AG04450 (cell line): ENCODE measurements at regions not wholly inside any gene's neighbourhood (a gene's known extent, or its start where the extent isn't known, plus 50 kb on each side); places are given as distances from the start of the nearest gene placed in this dataset.

Source experiments
- CTCF ChIA-PET: fragments of 300-600, 350-600 bp; formaldehyde crosslinking; extraction: SDS; loops from one replicate; lab custom pipeline; 2022; ENCODE audit warnings: antibody characterized with exemption, inconsistent platforms; lab: Charles Lee
- POLR2A ChIA-PET: fragments of 350-600 bp; formaldehyde crosslinking; extraction: SDS; loops from one replicate; lab custom pipeline; 2021; ENCODE audit warnings: antibody characterized with exemption, inconsistent platforms; lab: Yijun Ruan, JAX
- DNase-seq: peaks from one replicate; pipeline ENCODE4 v3.0.0-alpha.2; 2011; ENCODE audit warnings: low read depth, low spot score
- H3K27ac ChIP-seq: one replicate; pipeline ENCODE4 v1.5.1; 2012; ENCODE audit warnings: low read depth, low read length, control low read depth
- H3K27me3 ChIP-seq: one replicate; pipeline ENCODE4 v1.6.0; 2012; ENCODE audit warnings: low read length; ENCODE audit not compliant: control insufficient read depth, insufficient read depth
- H3K4me3 ChIP-seq: 2 replicates; pipeline ENCODE4 v1.5.1; 2011; ENCODE audit warnings: mild to moderate bottlenecking, low read depth, low read length, control low read depth
- H3K9me3 ChIP-seq: 2 replicates; pipeline ENCODE4 v1.5.1; 2012; ENCODE audit warnings: low read length; ENCODE audit not compliant: control insufficient read depth, insufficient read depth
- TF ChIP-seq, protein P1 (sequence below): IDR thresholded peaks from 2 replicates; pipeline ENCODE4 v1.5.1; 2011; ENCODE audit warnings: low read depth, low read length, control low read depth, inconsistent platforms

- TF ChIP-seq, protein P1, sequence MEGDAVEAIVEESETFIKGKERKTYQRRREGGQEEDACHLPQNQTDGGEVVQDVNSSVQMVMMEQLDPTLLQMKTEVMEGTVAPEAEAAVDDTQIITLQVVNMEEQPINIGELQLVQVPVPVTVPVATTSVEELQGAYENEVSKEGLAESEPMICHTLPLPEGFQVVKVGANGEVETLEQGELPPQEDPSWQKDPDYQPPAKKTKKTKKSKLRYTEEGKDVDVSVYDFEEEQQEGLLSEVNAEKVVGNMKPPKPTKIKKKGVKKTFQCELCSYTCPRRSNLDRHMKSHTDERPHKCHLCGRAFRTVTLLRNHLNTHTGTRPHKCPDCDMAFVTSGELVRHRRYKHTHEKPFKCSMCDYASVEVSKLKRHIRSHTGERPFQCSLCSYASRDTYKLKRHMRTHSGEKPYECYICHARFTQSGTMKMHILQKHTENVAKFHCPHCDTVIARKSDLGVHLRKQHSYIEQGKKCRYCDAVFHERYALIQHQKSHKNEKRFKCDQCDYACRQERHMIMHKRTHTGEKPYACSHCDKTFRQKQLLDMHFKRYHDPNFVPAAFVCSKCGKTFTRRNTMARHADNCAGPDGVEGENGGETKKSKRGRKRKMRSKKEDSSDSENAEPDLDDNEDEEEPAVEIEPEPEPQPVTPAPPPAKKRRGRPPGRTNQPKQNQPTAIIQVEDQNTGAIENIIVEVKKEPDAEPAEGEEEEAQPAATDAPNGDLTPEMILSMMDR: no peak
- CTCF ChIA-PET: no interaction called here
- H3K27me3 ChIP-seq: no peaks in the 10 kb centered on the region
Observed at GRCh38 chr2:188119112-188119838, 172.4 kb upstream of the GULP1 start.

GRCh38 chr2:188122985-188123384 lies 168.7 kb upstream of the GULP1 start:
- DNase-seq: no peak

More at GRCh38 chr2:188119112-188119838, 172.4 kb upstream of the GULP1 start:
- no peak for DNase-seq
- Histone ChIP-seq H3K9me3 (no peaks in the 10 kb centered on the region), H3K27ac (no peak overlapping the region), H3K4me3 (no peak overlapping the region)
- POLR2A ChIA-PET: interaction anchor here (0.6 kb wide), 1 partner anchor 502 kb away, joined by 3 read pairs; no protein-coding TSS in a partner anchor

GRCh38 chr2:188129677-188130076 lies 162.0 kb upstream of the GULP1 start:
- no peak overlapping the region for H3K4me3 ChIP-seq
- no peak for DNase-seq
- no peaks in the 10 kb centered on the region for H3K27me3 ChIP-seq
- H3K9me3 ChIP-seq: no peaks in the 10 kb centered on the region
- TF ChIP-seq, protein P1: no peak
- no peak overlapping the region for H3K27ac ChIP-seq
- POLR2A ChIA-PET: no interaction called here
- CTCF ChIA-PET: no interaction called here

More at GRCh38 chr2:188122985-188123384, 168.7 kb upstream of the GULP1 start:
- ChIA-PET POLR2A (no interaction called here), CTCF (no interaction called here)
- Histone ChIP-seq H3K27ac (no peak overlapping the region), H3K27me3 (no peaks in the 10 kb centered on the region), H3K9me3 (no peaks in the 10 kb centered on the region), H3K4me3 (no peak overlapping the region)
- TF ChIP-seq, protein P1: no peak

DNA sequence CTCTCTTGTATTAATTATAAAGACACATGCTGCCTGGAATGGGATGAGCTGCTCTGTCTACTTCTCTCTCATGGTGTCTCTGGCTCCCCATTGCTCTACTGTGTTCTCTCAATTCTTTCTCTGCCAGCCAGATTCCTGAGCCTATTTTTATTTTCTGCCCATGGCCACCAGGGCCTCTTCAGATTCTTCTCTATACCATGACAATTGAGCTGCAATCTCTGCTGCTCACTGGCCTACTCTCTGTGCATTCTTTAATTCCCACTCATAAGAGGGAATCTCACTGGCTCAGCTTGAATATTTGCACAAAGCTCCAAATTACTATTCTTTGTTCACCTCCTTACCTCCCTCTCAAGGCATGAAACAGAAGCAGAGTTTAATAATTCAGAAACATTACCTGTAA lies 161.4 kb upstream of the GULP1 start:
- ChIA-PET CTCF (no interaction called here), POLR2A (no interaction called here)
- no peak overlapping the region for H3K27ac ChIP-seq
- H3K9me3 ChIP-seq: no peaks in the 10 kb centered on the region
- TF ChIP-seq, protein P1: no peak
- H3K4me3 ChIP-seq: no peak overlapping the region
- no peak for DNase-seq
- H3K27me3 ChIP-seq: no peaks in the 10 kb centered on the region

- TF ChIP-seq, protein P1: no peak
- no peaks in the 10 kb centered on the region for H3K9me3 ChIP-seq
- ChIA-PET CTCF (no interaction called here), POLR2A (no interaction called here)
- no peak for DNase-seq
- H3K27ac ChIP-seq: no peak overlapping the region
- H3K27me3 ChIP-seq: no peaks in the 10 kb centered on the region
- H3K4me3 ChIP-seq: no peak overlapping the region
Observed at GRCh38 chr2:188131281-188131680, 160.4 kb upstream of the GULP1 start.
